Ectodermal cell (in vitro differentiated cells): ENCODE measurements at regions not wholly inside any gene's neighbourhood (a gene's known extent, or its start where the extent isn't known, plus 50 kb on each side); places are given as distances from the start of the nearest gene placed in this dataset.

Experiments used
- H3K27ac ChIP-seq: 2 replicates; pipeline ENCODE4 v1.7.0; 2013; ENCODE audit warnings: mild to moderate bottlenecking, low read depth, low read length; ENCODE audit not compliant: insufficient read depth, poor library complexity, severe bottlenecking
- H3K27me3 ChIP-seq: 2 replicates; pipeline ENCODE4 v1.7.0; 2013; ENCODE audit warnings: mild to moderate bottlenecking, low read length; ENCODE audit not compliant: insufficient read depth, control insufficient read depth, poor library complexity, severe bottlenecking
- H3K36me3 ChIP-seq: one replicate; pipeline ENCODE4 v1.7.0; 2013; ENCODE audit warnings: low read length; ENCODE audit not compliant: control insufficient read depth, insufficient read depth
- H3K4me1 ChIP-seq: one replicate; pipeline ENCODE4 v1.7.0; 2013; ENCODE audit warnings: low read length; ENCODE audit not compliant: control insufficient read depth, insufficient read depth
- H3K4me3 ChIP-seq: 2 replicates; pipeline ENCODE4 v1.7.0; 2013; ENCODE audit warnings: low read depth, low read length, control low read depth; ENCODE audit not compliant: insufficient read depth
- H3K9me3 ChIP-seq: 2 replicates; pipeline ENCODE4 v1.7.0; 2013; ENCODE audit warnings: mild to moderate bottlenecking, low read length, moderate library complexity; ENCODE audit not compliant: control insufficient read depth
- WGBS, 2 experiments: methylation state at CpG; one replicate each; pipeline ENCODE4 v1.1.7; 2013; ENCODE audit warnings: missing lambda C conversion rate in 2 of 2; 5-methylcytosine and 5-hydroxymethylcytosine counted together

DNA sequence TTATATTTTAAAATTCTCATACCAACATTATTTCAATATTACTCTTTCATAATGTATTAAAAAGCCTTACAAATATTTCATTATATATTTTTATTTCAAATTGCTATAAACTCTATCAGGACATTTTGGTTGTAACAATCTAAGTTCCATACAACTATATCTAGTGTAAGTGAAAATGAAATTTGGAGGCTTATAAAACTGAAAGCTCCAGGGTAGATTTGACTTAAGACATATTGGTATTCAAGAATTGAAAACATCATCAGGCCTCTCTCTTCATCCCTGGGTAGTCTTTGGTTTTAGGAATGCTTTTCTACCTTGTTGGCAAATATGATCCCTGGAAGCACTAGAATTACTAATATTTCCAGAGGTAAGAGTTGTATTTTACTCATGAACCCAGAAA lies 342.6 kb downstream of the DTHD1 start:
- Histone ChIP-seq H3K4me1 (no peaks in the 10 kb centered on the region), H3K9me3 (no peaks in the 10 kb centered on the region), H3K36me3 (no peaks in the 10 kb centered on the region), H3K27ac (no peak overlapping the region), H3K27me3 (no peaks in the 10 kb centered on the region), H3K4me3 (no peak overlapping the region)

DNA sequence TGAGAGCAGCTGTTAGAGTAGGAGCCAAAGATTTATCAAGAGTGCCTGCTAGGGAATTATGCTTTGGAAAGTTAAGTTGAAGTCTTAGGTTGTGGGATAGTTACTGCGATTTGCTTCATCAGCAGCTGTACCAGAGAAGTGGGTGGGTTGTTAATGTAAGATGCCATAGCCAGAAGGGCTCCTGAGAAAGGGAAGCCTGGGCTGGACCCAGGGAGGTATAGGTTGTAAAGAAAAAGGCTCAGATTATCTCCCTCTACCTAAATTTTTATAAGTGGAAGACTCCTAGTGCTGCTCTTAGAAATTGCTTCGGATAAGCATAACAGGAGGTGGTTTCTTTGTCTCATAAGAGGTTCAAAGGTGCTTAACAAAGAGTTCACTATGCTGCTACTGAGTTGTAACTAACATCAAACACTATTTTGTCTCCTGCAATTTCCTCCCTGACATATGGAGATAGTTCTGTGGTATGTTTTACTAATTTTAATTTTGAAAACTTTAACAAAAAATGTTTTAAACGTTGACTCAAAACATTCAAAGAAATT lies 356.9 kb downstream of the DTHD1 start:
- Histone ChIP-seq H3K4me3 (no peak overlapping the region), H3K36me3 (no peaks in the 10 kb centered on the region), H3K27me3 (no peaks in the 10 kb centered on the region), H3K4me1 (no peaks in the 10 kb centered on the region), H3K9me3 (no peaks in the 10 kb centered on the region), H3K27ac (no peak overlapping the region)
- 44 to 85% methylated on average over 1 to 2 of the region's 3 CpGs for WGBS, 2 experiments

DNA sequence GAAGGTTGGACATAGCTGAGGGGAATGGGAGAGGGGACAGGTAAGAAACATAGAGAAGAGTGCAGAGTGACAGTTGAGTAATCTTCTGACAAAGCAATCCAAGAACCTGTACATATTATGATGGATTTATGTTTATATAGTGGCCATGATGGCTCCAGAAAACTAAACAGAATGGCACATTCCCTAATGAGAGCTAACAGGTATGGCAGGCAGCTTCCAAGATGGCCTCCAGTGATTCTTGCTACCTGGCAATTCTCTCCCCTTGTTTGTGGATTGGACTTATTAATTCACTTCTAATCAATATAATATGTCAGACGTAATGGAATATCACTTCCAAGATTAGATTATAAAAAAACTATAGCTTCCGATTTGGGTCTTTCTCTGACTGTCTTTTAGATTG lies 359.5 kb downstream of the DTHD1 start:
- Histone ChIP-seq H3K9me3 (no peaks in the 10 kb centered on the region), H3K36me3 (no peaks in the 10 kb centered on the region), H3K27me3 (no peaks in the 10 kb centered on the region), H3K4me1 (no peaks in the 10 kb centered on the region), H3K4me3 (no peak overlapping the region), H3K27ac (no peak overlapping the region)
- 98 to 100% methylated on average over 2 of the region's 2 CpGs for WGBS, 2 experiments

DNA sequence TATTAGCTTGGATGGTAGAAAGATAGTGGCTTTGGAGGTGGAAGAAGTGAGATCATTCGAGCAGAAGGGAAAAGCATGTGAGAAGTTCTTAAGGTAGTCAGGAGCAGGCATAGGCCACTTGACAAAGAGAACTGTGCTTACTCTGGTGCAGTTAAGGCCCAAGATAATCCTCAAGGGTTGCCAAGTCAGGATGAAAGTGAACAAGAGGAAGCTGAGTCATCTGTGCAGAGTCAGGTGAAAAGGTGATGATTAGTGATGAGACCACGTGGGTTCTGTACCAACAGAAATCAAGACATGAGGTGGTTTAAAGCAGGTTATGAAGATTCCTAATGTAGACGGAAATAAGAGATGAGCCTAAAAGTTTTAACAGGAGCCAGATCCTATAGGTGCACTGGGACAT lies 369.8 kb downstream of the DTHD1 start:
- H3K27me3 ChIP-seq: no peaks in the 10 kb centered on the region
- no peak overlapping the region for H3K4me3 ChIP-seq
- no peaks in the 10 kb centered on the region for H3K36me3 ChIP-seq
- 92 to 93% methylated on average over 3 of the region's 3 CpGs for WGBS, 2 experiments
- no peaks in the 10 kb centered on the region for H3K9me3 ChIP-seq
- H3K27ac ChIP-seq: no peak overlapping the region
- no peaks in the 10 kb centered on the region for H3K4me1 ChIP-seq

DNA sequence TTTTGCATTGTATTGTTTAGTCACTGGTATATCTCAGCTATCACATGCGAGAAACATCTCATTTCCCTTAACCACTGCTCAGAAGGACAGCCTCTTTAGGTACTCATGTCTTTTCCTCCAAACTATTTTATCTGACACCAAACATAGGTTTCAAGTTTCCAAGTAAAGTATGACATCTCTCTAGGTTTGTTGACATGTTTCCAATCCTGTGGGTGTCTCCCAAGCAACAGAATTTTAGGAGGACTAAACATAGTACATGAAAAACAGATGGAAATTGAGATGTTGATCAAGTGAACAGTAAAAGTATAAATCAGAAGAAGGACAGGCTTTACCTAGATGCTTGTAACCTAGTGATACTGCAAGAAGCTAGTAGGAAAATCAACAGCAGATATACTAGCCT lies 371.4 kb downstream of the DTHD1 start:
- Histone ChIP-seq H3K36me3 (no peaks in the 10 kb centered on the region), H3K4me3 (no peak overlapping the region), H3K9me3 (no peaks in the 10 kb centered on the region), H3K27ac (no peak overlapping the region), H3K27me3 (no peaks in the 10 kb centered on the region), H3K4me1 (no peaks in the 10 kb centered on the region)
- WGBS, 2 experiments: 89 to 100% methylated on average over 1 of the region's 1 CpG

DNA sequence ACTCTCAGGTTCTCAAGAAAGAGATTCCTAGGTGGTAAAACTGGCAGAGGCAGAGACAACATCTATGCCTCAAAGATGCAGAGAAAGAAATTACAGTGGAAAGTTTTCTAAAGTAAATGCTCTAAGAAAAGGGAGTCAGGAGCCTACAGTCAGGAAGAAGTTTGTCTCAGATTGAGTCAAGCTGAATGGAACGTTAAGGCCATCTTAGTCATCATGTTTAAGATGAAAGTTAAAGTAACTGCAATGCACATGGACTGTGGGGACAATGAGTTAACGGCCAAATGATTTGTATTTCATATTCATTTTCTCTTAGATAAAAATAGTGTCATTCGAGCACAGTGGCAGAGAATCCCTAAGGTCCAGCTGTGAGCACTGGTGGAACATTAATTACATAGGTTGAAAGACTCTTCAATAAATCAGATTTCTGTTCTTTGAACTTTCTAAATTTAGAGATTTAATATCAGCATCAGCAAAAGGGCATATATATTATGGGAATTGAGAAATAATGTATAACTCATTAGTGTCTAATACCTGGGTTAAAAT lies 384.6 kb downstream of the DTHD1 start:
- WGBS, 2 experiments: 83 to 91% methylated on average over 3 of the region's 3 CpGs
- Histone ChIP-seq H3K27ac (no peak overlapping the region), H3K9me3 (no peaks in the 10 kb centered on the region), H3K4me1 (no peaks in the 10 kb centered on the region), H3K27me3 (no peaks in the 10 kb centered on the region), H3K36me3 (no peaks in the 10 kb centered on the region), H3K4me3 (no peak overlapping the region)

DNA sequence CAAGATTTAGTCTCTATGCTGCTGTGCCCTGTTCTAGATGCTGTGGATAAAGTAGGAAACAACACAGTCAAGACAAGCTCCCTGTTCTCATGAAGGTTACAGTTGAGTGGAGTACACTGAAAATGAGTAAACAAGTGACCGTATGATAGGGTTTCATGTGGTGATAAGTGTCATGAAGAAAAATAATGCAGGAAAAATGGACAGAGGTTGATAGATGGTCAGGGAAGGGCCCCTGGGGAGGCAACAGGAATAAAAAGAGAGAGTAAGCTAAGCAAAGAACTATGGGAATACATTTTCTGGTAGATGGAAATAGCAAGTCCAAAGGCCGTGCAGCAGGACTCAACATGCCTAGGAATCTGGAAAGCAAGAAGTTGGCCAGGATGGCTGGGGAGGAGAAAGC lies 394.0 kb downstream of the DTHD1 start:
- no peak overlapping the region for H3K4me3 ChIP-seq
- H3K9me3 ChIP-seq: no peaks in the 10 kb centered on the region
- H3K27ac ChIP-seq: no peak overlapping the region
- 93 to 96% methylated on average over 2 of the region's 2 CpGs for WGBS, 2 experiments
- no peaks in the 10 kb centered on the region for H3K4me1 ChIP-seq
- H3K36me3 ChIP-seq: no peaks in the 10 kb centered on the region
- no peaks in the 10 kb centered on the region for H3K27me3 ChIP-seq

DNA sequence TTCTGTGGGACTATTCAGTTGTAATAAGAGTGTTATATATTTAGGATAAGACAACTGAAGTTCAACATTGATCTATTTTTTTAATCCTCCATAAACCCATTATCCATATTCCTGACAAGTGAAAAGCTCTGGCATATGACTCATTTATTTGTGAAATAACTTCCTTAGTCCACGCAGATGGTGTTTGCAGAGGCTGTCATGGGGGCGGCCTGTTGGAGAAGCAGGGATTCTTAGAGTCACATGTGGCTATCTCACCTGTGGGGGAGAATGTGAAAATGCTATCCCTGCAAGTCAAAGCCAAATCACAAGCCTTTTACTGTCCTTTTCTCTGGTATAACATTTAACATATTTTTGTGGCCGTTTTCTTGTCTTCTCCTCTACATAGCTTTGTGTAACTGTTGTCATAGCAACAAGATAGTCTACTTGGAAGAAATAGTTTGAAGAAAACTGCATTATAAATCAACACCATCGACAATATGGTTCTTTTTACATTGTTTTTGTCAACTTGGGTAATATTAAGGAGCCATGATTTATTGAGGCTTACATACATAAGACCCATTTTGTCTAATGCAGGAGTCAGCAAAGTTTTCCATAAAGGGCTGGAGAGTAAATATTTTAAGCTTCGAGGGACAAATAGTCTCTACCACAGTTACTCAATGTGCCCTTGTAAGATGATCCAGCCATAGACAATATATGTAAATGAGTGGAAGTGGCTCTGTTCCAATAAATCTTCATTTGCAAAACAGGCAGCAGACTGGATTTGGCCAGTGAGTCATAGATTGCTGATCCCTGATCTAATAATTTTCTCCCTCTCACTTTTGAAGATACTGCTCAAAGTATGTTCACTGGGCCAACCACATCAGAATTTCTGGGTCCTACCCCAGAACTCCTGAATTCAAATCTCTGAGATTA lies 395.0 kb downstream of the DTHD1 start:
- no peaks in the 10 kb centered on the region for H3K36me3 ChIP-seq
- H3K27me3 ChIP-seq: no peaks in the 10 kb centered on the region
- WGBS, 2 experiments: 89 to 93% methylated on average over 4 of the region's 5 CpGs
- H3K9me3 ChIP-seq: peaks cover under 1% of the 10 kb centered on the region
- no peak overlapping the region for H3K27ac ChIP-seq
- no peaks in the 10 kb centered on the region for H3K4me1 ChIP-seq
- no peak overlapping the region for H3K4me3 ChIP-seq

DNA sequence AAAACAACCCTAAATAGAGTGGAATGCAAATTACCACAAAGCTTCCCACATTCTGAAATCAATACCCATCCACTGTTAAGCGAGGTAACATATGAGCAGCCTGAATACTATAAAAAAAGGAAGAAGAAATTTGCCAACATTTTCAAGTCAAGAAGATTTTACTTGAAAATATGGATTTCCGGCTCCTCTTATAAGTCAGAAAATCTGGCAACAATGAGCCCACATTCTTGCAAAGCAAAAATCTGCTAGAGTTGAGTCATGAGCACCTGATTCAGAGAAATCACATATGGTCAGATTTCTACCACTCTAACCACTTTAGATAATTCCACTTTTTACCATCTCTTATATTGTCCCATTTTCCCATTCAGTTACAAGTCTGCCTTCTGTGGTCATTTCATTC lies 395.7 kb downstream of the DTHD1 start:
- Histone ChIP-seq H3K4me3 (no peak overlapping the region), H3K27ac (no peak overlapping the region), H3K27me3 (no peaks in the 10 kb centered on the region), H3K36me3 (no peaks in the 10 kb centered on the region), H3K9me3 (peaks cover 2% of the 10 kb centered on the region), H3K4me1 (no peaks in the 10 kb centered on the region)
- WGBS, 2 experiments: 83 to 96% methylated on average over 1 to 2 of the region's 2 CpGs

DNA sequence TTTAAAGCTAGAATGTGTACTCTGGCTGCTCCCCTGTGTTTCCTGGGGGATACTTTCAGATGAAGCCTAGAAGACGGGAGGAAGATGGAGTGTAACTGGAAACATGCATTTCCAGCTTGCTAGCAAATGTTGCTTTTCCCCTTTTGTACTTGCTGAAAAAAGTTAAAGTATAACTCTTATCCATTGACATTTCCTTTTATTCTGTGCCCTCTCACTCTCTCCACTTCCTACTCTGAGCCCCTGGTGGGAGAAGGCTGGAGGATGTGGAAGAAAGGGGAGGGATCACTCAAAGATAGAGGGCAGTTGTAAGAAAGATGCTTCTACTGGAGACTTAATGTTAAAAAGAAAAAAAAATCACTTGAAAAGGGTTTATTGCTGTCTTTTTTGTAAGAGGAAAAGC lies 396.5 kb downstream of the DTHD1 start:
- H3K27ac ChIP-seq: no peak overlapping the region
- no peaks in the 10 kb centered on the region for H3K36me3 ChIP-seq
- H3K4me1 ChIP-seq: no peaks in the 10 kb centered on the region
- H3K4me3 ChIP-seq: no peak overlapping the region
- no peaks in the 10 kb centered on the region for H3K27me3 ChIP-seq
- WGBS, 2 experiments: 92 to 100% methylated on average over 1 of the region's 1 CpG
- H3K9me3 ChIP-seq: peaks cover 2% of the 10 kb centered on the region
